Endothelial cell of hepatic sinusoid (primary cell): ENCODE measurements at regions not wholly inside any gene's neighbourhood (a gene's known extent, or its start where the extent isn't known, plus 50 kb on each side); places are given as distances from the start of the nearest gene placed in this dataset.

Experiments
- in situ Hi-C: cut with HindIII; loops from 2 replicates; pipeline ENCODE4 v1.10.0; 2017; ENCODE audit warnings: low sequenced_read_pairs

- in situ Hi-C loops = loop anchor here (5.0 kb wide), 1 partner anchor 60 kb away; no protein-coding TSS in a partner anchor
Measured at GRCh38 chr7:35747611-35748010, 52.7 kb upstream of the HERPUD2 start.

DNA sequence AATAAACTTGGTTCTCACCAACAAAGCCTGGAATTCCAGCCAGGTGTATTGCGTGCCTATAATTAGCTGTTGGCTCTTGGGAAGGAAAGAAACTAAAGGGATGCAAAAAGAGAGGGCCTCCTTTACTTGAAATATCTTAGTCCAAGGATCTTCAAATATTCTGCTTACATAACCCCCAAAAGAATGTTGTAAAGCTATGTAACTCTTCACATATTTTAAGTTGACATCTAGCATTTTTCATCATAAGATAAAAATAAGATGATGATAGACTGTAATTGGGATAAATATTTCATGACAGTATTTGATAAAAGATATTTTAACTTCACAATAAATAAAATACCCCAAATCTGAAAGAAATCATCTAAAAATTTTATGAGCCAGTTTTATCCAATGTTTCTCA, 52.5 kb upstream of the SEPTIN7 start:
- in situ Hi-C loops = loop anchor here (5.0 kb wide), 1 partner anchor 59 kb away; no protein-coding TSS in a partner anchor

DNA sequence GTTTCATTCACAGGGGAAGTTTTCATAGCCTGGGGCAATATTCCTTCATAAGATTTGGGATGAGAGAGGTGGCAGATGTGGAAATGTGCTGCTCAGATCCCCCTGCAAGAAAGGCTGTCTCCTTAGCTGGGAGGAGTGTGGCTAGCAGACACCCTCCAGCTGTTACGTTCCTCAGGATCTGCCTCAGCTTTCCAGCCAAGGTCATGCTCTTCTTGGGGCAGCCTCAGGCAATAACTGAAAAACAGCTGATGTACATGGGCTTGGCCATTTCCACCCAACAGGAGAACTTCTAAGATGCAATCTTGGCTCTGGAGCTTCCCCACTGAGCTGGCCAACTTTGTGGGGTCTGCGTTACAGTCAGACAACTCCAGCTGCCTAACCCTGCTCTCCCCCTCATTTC, 51.3 kb upstream of the SEPTIN7 start:
- in situ Hi-C loops = loop anchor here (5.0 kb wide), 1 partner anchor 58 kb away; no protein-coding TSS in a partner anchor
